Liver (tissue), 3 donors: ENCODE measurements at regions not wholly inside any gene's neighbourhood (a gene's known extent, or its start where the extent isn't known, plus 50 kb on each side); places are given as distances from the start of the nearest gene placed in this dataset.
"Not testable (repeated sequence)": the region's sequence is repeated elsewhere in the genome, so short reads cannot be mapped to it uniquely, and the experiment has no call there.

Source experiments
- SP1 ChIP-seq: IDR thresholded peaks from 2 replicates; pipeline ENCODE4 v1.6.1; 2018; ENCODE audit warnings: antibody characterized with exemption, mild to moderate bottlenecking
- TAF1 ChIP-seq: conservative IDR thresholded peaks from 2 replicates; pipeline ENCODE4 v1.6.1; 2016; ENCODE audit warnings: antibody characterized with exemption, mild to moderate bottlenecking
- YY1 ChIP-seq: IDR thresholded peaks from 2 replicates; pipeline ENCODE4 v1.6.1; 2016; ENCODE audit warnings: antibody characterized with exemption, mild to moderate bottlenecking
- TF ChIP-seq, protein P1 (sequence below): fragments of 150-350 bp; IDR thresholded peaks from 2 replicates; pipeline ENCODE4 v1.5.1; 2017; ENCODE audit warnings: improper control_type of control experiment, low read depth, low read length; ENCODE audit not compliant: missing input control
- TF ChIP-seq, protein P2 (sequence below): IDR thresholded peaks from 2 replicates; pipeline ENCODE4 v1.6.1; 2016; ENCODE audit warnings: antibody characterized with exemption
- donor health status: healthy.
- donor health status: healthy.

DNA sequence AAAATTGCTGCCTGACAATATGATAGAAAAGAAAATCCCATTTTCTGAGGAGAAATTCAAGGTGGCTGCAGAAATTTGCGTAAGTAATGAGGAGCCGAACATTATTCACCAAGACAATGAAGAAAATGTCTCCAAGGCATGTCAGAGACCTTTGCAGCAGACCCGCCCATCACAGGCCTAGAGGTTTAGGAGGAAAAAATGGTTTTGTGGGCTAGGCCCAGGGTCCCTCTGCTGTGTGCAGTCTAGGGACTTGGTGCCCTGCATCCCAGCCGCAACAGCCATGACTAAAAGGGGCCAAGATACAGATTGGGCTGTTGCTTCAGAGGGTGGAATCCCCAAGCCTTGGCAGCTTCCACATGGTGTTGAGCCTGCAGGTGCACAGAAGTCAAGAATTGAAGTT is 223.1 kb downstream of the PPP4R3C start:
- TF ChIP-seq, protein P1, sequence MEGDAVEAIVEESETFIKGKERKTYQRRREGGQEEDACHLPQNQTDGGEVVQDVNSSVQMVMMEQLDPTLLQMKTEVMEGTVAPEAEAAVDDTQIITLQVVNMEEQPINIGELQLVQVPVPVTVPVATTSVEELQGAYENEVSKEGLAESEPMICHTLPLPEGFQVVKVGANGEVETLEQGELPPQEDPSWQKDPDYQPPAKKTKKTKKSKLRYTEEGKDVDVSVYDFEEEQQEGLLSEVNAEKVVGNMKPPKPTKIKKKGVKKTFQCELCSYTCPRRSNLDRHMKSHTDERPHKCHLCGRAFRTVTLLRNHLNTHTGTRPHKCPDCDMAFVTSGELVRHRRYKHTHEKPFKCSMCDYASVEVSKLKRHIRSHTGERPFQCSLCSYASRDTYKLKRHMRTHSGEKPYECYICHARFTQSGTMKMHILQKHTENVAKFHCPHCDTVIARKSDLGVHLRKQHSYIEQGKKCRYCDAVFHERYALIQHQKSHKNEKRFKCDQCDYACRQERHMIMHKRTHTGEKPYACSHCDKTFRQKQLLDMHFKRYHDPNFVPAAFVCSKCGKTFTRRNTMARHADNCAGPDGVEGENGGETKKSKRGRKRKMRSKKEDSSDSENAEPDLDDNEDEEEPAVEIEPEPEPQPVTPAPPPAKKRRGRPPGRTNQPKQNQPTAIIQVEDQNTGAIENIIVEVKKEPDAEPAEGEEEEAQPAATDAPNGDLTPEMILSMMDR = not testable (repeated sequence)
- TF ChIP-seq TAF1, SP1, YY1: not testable (repeated sequence)
- TF ChIP-seq, protein P2, sequence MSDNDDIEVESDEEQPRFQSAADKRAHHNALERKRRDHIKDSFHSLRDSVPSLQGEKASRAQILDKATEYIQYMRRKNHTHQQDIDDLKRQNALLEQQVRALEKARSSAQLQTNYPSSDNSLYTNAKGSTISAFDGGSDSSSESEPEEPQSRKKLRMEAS = not testable (repeated sequence)
